H9 (cell line): ENCODE measurements at regions not wholly inside any gene's neighbourhood (a gene's known extent, or its start where the extent isn't known, plus 50 kb on each side); places are given as distances from the start of the nearest gene placed in this dataset.

ENCODE experiments used
- DNase-seq: peaks from one replicate; pipeline ENCODE4 v3.0.0-alpha.2; 2017
- H2AFZ ChIP-seq: one replicate; pipeline ENCODE4 v1.6.1; 2013; ENCODE audit warnings: mild to moderate bottlenecking, low read length, control low read depth, moderate library complexity
- H2AK5ac ChIP-seq: 2 replicates; pipeline ENCODE4 v1.6.1; 2013; ENCODE audit warnings: low read length, control low read depth, mixed read lengths; ENCODE audit not compliant: insufficient read length
- H2BK120ac ChIP-seq: one replicate; pipeline ENCODE4 v1.6.1; 2013; ENCODE audit warnings: low read depth, mild to moderate bottlenecking, low read length, control low read depth, inconsistent platforms; ENCODE audit not compliant: poor library complexity, severe bottlenecking
- H2BK12ac ChIP-seq: 2 replicates; pipeline ENCODE4 v1.6.1; 2013; ENCODE audit warnings: low read length, control low read depth, mixed read lengths, low read depth; ENCODE audit not compliant: insufficient read length
- H2BK15ac ChIP-seq: 2 replicates; pipeline ENCODE4 v1.6.1; 2013; ENCODE audit warnings: low read depth, low read length, control low read depth
- H2BK20ac ChIP-seq: one replicate; pipeline ENCODE4 v1.6.1; 2013; ENCODE audit warnings: low read depth, mild to moderate bottlenecking, low read length, control low read depth, inconsistent platforms; ENCODE audit not compliant: poor library complexity, severe bottlenecking
- H2BK5ac ChIP-seq: 2 replicates; pipeline ENCODE4 v1.6.1; 2013; ENCODE audit warnings: low read length, control low read depth, mixed read lengths; ENCODE audit not compliant: insufficient read length
- H3K14ac ChIP-seq: 2 replicates; pipeline ENCODE4 v1.6.1; 2013; ENCODE audit warnings: low read length, control low read depth; ENCODE audit not compliant: insufficient read depth
- H3K18ac ChIP-seq: 2 replicates; pipeline ENCODE4 v1.6.1; 2013; ENCODE audit warnings: low read depth, mild to moderate bottlenecking, mixed read lengths, low read length, control low read depth; ENCODE audit not compliant: insufficient read length
- H3K23ac ChIP-seq: 2 replicates; pipeline ENCODE4 v1.6.1; 2013; ENCODE audit warnings: low read length, control low read depth, mixed read lengths, low read depth; ENCODE audit not compliant: insufficient read length
- H3K23me2 ChIP-seq: 2 replicates; pipeline ENCODE4 v1.6.1; 2013; ENCODE audit warnings: low read depth, mild to moderate bottlenecking, mixed read lengths, low read length, control low read depth; ENCODE audit not compliant: insufficient read length, poor library complexity, severe bottlenecking
- H3K27ac ChIP-seq: 2 replicates; pipeline ENCODE4 v1.5.1; 2013; ENCODE audit warnings: low read length, control low read depth, mixed read lengths, low read depth; ENCODE audit not compliant: insufficient read length
- H3K27me3 ChIP-seq: 2 replicates; pipeline ENCODE4 v1.6.1; 2013; ENCODE audit warnings: low read length, control low read depth, inconsistent platforms; ENCODE audit not compliant: insufficient read depth
- H3K4ac ChIP-seq: 2 replicates; pipeline ENCODE4 v1.6.1; 2013; ENCODE audit warnings: low read depth, mild to moderate bottlenecking, control low read depth, inconsistent platforms, low read length, moderate library complexity
- H3K4me1 ChIP-seq: 2 replicates; pipeline ENCODE4 v1.6.1; 2013; ENCODE audit warnings: low read length, control low read depth, inconsistent platforms; ENCODE audit not compliant: insufficient read depth
- H3K4me2 ChIP-seq: 2 replicates; pipeline ENCODE4 v1.6.1; 2013; ENCODE audit warnings: low read length, control low read depth, mixed read lengths; ENCODE audit not compliant: insufficient read length, insufficient read depth
- H3K56ac ChIP-seq: 2 replicates; pipeline ENCODE4 v1.6.1; 2013; ENCODE audit warnings: low read depth, mild to moderate bottlenecking, mixed read lengths, low read length, control low read depth; ENCODE audit not compliant: insufficient read length
- H3K79me1 ChIP-seq: 2 replicates; pipeline ENCODE4 v1.6.1; 2013; ENCODE audit warnings: low read depth, mild to moderate bottlenecking, moderate library complexity, low read length, control low read depth, inconsistent platforms; ENCODE audit not compliant: insufficient read depth, poor library complexity, severe bottlenecking
- H3K79me2 ChIP-seq: 2 replicates; pipeline ENCODE4 v1.6.1; 2013; ENCODE audit warnings: low read length, control low read depth, inconsistent platforms; ENCODE audit not compliant: insufficient read depth
- H3K9ac ChIP-seq: 2 replicates; pipeline ENCODE4 v1.6.1; 2013; ENCODE audit warnings: low read length, control low read depth, mixed read lengths; ENCODE audit not compliant: insufficient read length; ENCODE audit errors: extremely low read depth
- H3K9me3 ChIP-seq: one replicate; pipeline ENCODE4 v1.6.1; 2013; ENCODE audit warnings: low read depth, low read length, inconsistent platforms; ENCODE audit not compliant: control insufficient read depth
- H3T11ph ChIP-seq: one replicate; pipeline ENCODE4 v1.6.1; 2013; ENCODE audit warnings: mild to moderate bottlenecking, low read length, control low read depth, inconsistent platforms
- H4K20me1 ChIP-seq: one replicate; pipeline ENCODE4 v1.6.1; 2013; ENCODE audit not compliant: control insufficient read depth, insufficient read length, insufficient read depth
- H4K5ac ChIP-seq: 2 replicates; pipeline ENCODE4 v1.6.1; 2013; ENCODE audit warnings: low read depth, mild to moderate bottlenecking, mixed read lengths, low read length, control low read depth; ENCODE audit not compliant: insufficient read length
- H4K8ac ChIP-seq: replicated peaks from 2 replicates; pipeline ENCODE4 v1.6.1; 2013; ENCODE audit warnings: low read length, control low read depth, mixed read lengths, low read depth; ENCODE audit not compliant: insufficient read length
- H4K91ac ChIP-seq: 2 replicates; pipeline ENCODE4 v1.6.1; 2013; ENCODE audit warnings: low read depth, mild to moderate bottlenecking, moderate library complexity, mixed read lengths, low read length, control low read depth; ENCODE audit not compliant: insufficient read length
- H3K27ac Mint-ChIP-seq, 3 experiments: 2 replicates in 2 of 3; 3 replicates in 1 of 3; pipeline ENCODE4 v1.8.0; 2020 to 2021; ENCODE audit warnings: mixed read lengths in 3 of 3, mild to moderate bottlenecking in 1 of 3, moderate library complexity in 1 of 3
- H3K27me3 Mint-ChIP-seq: 2 replicates; pipeline ENCODE4 v1.8.0; 2021; ENCODE audit warnings: low read depth, mild to moderate bottlenecking, moderate library complexity, mixed read lengths
- H3K36me3 Mint-ChIP-seq, 3 experiments: 2 replicates in 2 of 3; 3 replicates in 1 of 3; pipeline ENCODE4 v1.8.0; 2020 to 2021; ENCODE audit warnings: low read depth in 3 of 3, mixed read lengths in 3 of 3; ENCODE audit not compliant: insufficient read depth in 1 of 3
- H3K4me1 Mint-ChIP-seq, 2 experiments: 2 replicates each; pipeline ENCODE4 v1.8.0; 2020; ENCODE audit warnings: mixed read lengths in 2 of 2
- H3K4me3 Mint-ChIP-seq, 2 experiments: 2 replicates in 1 of 2; 3 replicates in 1 of 2; pipeline ENCODE4 v1.8.0; 2020 to 2021; ENCODE audit warnings: mild to moderate bottlenecking in 2 of 2, mixed read lengths in 2 of 2, moderate library complexity in 1 of 2
- H3K9me3 Mint-ChIP-seq, 2 experiments: 2 replicates in 1 of 2; 3 replicates in 1 of 2; pipeline ENCODE4 v1.8.0; 2020; ENCODE audit warnings: mild to moderate bottlenecking in 2 of 2, mixed read lengths in 2 of 2, moderate library complexity in 1 of 2
- CTCF ChIP-seq: fragments of 200-600 bp; sonication (generic); conservative IDR thresholded peaks from 3 replicates; pipeline ENCODE4 v1.8.0; 2021; ENCODE audit warnings: antibody characterized with exemption, mild to moderate bottlenecking
- WGBS: extraction: QIAGEN DNeasy Blood & Tissue Kit; methylation state at CpG from one replicate; pipeline ENCODE4 v1.1.7; 2013; ENCODE audit warnings: missing lambda C conversion rate, low lambda C conversion rate, mixed read lengths; ENCODE audit not compliant: insufficient read length; ENCODE audit errors: extremely low coverage; 5-methylcytosine and 5-hydroxymethylcytosine counted together

- WGBS: no CpG with 5 or more reads among the region's 9 CpGs
- H3K9me3 ChIP-seq: no peaks in the 10 kb centered on the region
- no peaks in the 10 kb centered on the region for H3K79me1 ChIP-seq
- no peak overlapping the region for H2BK5ac ChIP-seq
- no peak overlapping the region for H3T11ph ChIP-seq
- no peak overlapping the region for H2BK20ac ChIP-seq
- H3K4me3 Mint-ChIP-seq: no peak overlapping the region
- no peak overlapping the region for H3K23ac ChIP-seq
- no peak overlapping the region for H4K91ac ChIP-seq
- H3K79me2 ChIP-seq: no peaks in the 10 kb centered on the region; the same call in 1 of the 2 replicates
- no peak overlapping the region for H3K27ac ChIP-seq
- H3K18ac ChIP-seq: no peak overlapping the region
- H2AFZ ChIP-seq: no peak overlapping the region
- no peak overlapping the region for H3K27ac Mint-ChIP-seq
- no peaks in the 10 kb centered on the region for H3K23me2 ChIP-seq
- H4K5ac ChIP-seq: no peak overlapping the region
- H3K14ac ChIP-seq: no peak overlapping the region
- no peak overlapping the region for H3K4ac ChIP-seq
- H3K27me3 Mint-ChIP-seq: peaks cover 43% of the 10 kb centered on the region
- H2BK12ac ChIP-seq: no peak overlapping the region
- DNase-seq: no peak
- H3K9ac ChIP-seq: no peak overlapping the region
- H3K4me1 ChIP-seq: no peaks in the 10 kb centered on the region
- no peak overlapping the region for H4K8ac ChIP-seq
- H4K20me1 ChIP-seq: peaks cover 2% of the 10 kb centered on the region
- no peak overlapping the region for H2BK15ac ChIP-seq
- H3K4me2 ChIP-seq: no peak overlapping the region
- H2AK5ac ChIP-seq: no peak overlapping the region
- no peaks in the 10 kb centered on the region for H3K27me3 ChIP-seq
- H3K4me1 Mint-ChIP-seq: no peaks in the 10 kb centered on the region
- no peak overlapping the region for H2BK120ac ChIP-seq
- H3K9me3 Mint-ChIP-seq: peaks cover 2 to 4% of the 10 kb centered on the region in 2 experiments; a peak in 2 of 5 replicates
- H3K36me3 Mint-ChIP-seq: no peaks in the 10 kb centered on the region; a peak in 1 of 7 replicates
- TF ChIP-seq CTCF: no peak
- H3K56ac ChIP-seq: no peak overlapping the region
Observed at GRCh38 chr10:125291836-125292235, 131.5 kb upstream of the CTBP2 start.
